Tongue (tissue), 1 donor: ENCODE measurements at regions not wholly inside any gene's neighbourhood (a gene's known extent, or its start where the extent isn't known, plus 50 kb on each side); places are given as distances from the start of the nearest gene placed in this dataset.
"Not testable (repeated sequence)": the region's sequence is repeated elsewhere in the genome, so short reads cannot be mapped to it uniquely, and the experiment has no call there.

Experiments used
- DNase-seq: peaks from one replicate; pipeline ENCODE4 v3.0.0-alpha.2; 2015

DNA sequence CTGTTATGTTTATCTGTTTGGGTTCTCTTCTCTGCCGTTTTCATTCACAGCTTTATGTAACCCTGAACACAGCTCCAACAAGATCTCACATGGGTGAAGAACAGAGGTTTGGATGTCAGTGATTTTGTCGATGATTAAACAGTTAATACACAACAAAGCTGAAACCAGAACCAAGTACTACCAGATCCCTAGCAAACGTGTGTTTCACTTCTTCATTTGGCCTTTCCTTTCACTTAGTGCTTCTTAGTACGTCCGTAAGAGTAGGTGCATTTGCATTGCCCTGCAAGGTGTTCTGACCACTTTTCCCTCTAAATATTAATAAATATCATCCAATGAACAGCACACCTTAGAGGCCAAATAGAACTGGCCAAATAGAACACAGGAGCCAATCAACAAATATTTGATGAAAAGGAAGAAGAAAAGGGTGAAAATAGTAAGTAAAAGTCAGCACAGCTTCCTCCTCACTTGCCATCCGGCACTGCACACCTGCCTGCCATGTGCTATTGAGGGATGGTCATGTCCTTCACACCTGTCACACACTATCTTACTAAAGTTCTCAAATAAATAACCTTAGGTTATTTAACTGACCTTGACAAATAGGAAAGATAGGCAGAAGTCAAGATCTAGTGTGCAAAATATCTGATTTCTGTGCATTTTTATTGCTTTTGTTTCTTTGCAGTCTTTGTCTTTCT is 252.6 kb upstream of the ANKRD30A start:
- DNase-seq = no peak

DNA sequence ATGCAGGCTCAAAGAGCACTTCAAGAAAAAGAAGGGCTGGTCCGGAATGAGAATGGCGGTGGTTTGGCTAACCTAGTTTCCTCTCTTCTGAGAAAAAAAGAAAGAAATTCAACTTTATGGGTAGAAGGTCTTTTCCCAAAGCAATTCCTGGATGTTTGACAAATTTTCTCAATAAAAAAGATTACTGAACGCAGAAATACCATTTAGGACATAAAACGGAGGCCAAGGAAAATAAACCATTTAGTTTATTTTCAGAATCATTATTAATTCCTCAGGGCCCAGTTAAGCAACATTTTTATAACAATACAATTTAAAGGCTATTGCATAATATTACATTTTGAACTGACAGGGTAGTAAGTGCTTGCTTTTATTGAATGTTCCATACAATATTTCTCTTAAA is 284.6 kb upstream of the ANKRD30A start:
- peak; percentile 24 for DNase-seq

DNA sequence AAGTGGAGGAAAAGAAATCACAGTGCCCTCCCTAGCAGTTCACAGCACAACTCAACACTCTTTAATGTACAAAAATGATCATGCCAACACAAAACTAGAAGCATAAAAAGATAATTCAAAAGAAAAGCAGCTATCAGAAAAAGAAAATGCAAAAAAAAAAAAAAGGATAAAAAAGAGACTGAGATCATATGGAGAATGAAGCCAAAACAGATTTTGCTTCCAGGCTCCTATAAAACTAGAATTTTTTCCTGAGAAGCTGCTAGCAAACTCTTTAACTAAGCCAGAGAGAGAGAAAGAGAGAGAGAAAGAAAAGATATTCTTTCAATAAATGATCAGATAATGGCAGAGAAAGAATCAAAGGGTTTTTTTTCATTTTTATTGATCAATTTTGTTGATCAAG is 288.0 kb upstream of the ANKRD30A start:
- no peak for DNase-seq

DNA sequence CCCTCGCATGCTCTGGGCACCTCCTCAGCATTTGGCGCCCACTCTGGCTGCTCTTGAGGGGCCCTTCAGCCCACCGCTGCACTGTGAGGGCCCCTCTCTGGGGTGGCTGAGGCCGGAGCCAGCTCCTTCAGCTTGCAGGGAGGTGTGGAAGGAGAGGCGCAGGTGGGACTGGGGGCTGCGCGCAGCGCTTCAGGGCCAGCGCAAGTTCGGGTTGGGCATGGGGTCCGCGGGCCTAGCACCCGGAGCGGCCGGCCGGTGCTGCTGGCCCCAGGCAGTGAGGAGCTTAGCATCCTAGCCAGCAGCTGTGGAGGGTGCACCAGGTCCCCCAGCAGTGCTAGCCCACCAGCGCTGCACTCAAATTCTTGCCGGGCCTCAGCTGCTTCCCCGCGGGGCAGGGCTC is 305.6 kb upstream of the ANKRD30A start:
- no peak for DNase-seq

DNA sequence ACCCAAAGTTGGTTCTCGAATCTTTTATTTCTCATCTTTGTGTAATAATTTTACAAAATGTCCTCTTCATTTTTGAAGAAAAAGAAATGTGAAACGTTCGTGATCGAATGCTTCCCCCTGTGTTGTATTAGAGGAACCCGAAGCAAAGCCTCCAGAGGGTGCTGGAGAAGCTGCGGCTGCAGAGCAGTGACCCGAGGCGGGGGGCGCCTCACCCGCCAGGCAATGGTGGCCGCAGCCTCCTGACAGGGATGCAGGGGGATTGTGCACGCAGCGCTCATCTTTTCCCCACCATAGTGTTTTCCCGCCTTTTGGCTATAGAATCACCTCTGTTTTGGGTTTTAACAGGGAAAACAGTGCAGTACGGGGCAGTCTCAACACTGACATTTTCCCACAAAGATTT is 307.5 kb upstream of the ANKRD30A start:
- DNase-seq = no peak

DNA sequence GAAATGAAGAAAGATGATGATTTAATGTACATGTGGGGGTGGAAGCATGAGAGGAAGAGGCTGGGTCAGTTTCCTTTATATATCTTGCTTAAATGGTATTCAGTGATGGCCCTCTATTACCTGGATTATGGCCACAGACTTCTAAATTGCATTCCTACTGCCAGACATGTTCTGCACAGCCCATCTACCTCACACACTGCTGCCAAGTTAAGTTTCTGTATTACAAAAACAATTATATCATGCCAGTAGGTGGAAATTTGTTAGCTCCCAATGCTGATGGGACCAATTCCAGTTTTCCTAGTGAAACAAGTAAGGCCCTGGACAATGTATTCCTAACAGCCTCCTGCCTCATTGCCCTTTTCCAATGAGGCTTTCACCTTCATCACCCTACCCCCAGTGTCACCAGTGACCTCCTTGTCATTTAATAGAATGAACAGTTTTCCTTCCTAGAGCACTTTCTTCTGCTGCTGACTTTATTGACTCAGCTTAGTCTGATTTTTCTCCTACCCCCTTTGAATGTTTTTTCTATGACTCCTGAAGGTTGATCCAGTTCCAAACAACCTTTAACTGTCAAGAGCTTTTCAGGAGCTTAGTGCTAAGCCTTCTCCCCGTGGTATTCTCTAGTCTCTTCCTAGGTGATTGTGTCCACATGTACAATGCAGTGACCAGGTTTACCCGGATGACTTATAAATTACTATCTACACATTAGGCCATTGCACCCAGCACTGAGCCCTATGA is 316.6 kb upstream of the ANKRD30A start:
- DNase-seq = peak; percentile 5

DNA sequence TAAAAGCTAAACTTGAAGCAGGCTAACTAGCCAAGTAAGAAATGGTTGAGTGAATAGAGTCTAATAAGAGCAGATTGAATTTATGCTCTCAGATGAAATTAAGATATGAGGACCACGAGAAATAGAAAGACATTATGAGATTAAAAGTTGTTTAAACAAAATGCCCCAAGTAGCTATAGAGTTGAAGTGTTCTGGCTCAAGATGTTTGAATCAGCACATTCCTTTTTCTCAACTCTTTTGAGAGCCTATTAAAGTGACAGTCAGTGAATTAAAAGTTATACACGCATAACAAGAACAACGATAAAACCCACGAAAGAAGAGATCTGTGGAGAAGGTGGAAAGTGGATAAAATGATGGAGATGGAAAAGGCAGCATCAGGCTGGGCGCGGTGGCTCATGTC is 322.2 kb upstream of the ANKRD30A start:
- DNase-seq = no peak

DNA sequence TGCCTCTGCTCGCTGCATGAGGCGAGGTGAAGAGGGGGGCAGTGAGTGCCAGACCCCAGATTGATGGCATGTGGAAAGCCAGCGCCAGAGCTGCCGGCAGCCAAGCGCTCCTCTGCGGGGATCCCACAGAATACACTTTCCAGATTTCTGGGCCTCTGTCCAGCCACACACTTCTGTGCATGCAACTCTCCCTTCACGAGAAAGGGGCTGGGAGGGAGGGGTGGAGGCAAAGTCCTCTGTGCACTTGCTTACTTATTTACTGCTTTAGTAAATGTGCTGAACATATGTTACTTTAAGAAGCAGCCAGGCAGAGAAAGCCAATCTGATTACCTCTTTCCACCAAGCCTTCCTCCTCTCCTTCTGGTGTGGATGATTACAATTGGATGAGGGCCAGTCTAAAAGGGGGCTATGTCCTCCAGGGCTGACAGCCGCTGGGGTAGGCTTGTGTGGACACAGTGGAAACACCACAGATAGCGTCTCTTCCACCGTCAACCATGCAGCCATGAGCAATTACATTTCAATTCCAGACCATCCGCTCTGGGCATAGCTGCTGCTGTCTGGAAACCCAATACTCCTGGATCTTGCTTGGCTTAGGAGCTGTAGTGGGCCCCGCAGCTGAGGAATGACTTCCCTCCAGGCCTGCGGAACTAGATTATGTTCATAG is 322.8 kb upstream of the ANKRD30A start:
- DNase-seq = peak; percentile 92

DNA sequence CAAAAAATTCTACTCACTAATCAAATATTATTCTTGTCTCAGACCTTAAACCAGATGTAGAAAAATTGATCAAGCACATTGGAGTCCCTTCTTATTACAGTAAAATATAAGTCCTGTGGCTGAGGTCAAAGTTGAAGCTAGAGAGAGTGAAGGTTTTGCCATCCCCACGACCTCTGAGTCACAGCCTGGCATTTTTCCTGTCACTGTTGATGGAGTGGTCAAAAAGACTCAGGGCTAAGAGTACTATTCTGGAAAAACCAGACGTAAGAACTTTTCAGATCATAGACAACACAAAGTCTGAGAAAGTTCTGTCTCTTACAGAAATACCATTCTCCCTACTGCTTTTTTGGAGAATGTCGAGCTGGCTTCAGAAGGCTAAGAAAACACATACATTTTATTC is 323.7 kb upstream of the ANKRD30A start:
- DNase-seq = peak; percentile 14

DNA sequence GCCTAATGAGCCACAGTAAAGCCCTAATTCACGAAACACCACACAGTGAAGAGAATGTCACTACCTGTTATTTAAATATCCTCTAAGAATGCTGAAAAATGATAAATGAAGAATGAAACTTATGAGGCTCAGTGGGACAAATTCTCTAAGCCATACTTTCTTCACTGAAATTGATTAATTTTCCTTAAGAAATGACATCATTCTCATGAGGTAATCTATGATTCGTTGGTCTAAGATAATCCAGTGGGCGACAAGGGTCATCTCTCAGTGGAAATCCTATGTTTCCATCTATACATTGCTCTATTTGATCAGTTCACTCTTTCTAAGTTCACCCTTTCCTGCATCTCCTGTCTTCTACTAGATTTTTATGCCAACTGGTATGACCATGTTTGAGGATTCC is 330.4 kb upstream of the ANKRD30A start:
- no peak for DNase-seq

DNA sequence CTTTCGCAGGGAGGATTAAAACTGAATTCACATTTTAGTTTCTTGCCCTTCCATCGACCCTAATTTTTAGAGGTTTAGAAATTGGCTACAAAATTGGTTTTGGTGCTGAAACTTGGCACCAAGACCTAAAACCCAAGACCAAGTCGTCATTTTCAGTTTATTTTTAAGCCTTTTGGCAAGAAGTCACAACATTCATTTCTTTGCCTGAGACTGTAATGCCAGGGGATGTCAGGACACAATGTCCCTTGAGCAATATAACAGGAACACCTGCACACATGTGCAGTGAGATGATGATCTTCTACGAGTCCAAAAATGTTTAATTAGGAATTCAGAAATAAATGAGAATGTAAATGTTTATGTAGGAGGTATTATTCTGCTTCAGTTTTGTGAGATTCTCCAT is 335.4 kb upstream of the ANKRD30A start:
- peak; percentile 69 for DNase-seq

DNA sequence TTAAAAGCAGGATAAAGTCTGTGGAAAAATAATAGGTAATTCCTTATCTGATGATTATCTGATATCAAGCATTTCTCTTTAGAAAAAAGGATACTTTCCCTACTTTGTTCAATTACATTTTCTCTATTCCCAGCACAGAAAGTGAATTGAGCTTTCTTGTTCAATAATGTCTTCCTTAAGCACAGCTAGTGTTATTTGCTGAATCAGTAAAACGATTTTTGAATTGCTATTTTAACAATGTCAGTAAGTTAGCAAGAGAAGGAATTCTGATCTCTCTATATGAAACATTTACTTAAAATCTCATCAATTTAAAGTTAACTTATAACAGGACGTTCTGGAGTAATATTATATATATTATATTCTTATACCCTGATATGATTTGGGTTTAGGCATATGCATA is 337.2 kb upstream of the ANKRD30A start:
- DNase-seq = no peak

DNA sequence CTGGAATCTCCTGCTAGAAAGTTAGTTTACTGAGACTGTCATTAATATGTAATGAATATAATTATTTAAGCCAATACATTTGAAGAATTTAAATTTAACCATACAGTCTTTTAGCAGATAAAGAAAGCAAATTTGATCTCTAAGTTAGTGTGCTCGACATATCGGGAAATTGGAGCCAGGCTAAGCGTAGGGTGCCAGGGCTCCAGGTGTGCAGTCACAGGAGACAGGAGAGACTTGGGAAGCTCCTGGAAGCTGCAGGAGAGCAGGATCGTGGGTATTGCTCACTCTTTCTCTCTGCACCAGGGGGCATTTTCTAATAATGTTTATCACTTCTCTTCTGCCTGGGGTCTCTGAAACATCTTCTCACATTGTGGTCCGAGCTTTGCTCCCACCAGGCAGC is 342.0 kb upstream of the ANKRD30A start:
- no peak for DNase-seq

DNA sequence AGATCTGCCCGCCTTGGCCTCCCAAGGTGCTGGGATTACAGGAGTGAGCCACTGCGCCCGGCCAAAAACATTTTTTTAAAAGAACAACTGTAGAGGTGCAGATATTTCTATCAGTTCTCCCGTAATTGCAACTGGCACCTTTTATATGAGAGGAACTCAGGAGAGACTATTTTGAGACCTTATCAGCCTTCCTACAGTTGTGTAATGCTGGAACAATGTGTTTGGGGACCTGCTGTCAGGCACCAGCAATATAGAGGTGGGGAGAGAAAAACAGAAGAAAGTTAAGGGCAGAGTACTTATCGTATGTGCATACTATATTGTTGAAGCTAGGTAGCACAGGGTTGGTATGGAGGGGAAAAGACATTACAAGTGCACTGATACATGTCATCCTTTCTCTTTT is 343.8 kb upstream of the ANKRD30A start:
- no peak for DNase-seq

DNA sequence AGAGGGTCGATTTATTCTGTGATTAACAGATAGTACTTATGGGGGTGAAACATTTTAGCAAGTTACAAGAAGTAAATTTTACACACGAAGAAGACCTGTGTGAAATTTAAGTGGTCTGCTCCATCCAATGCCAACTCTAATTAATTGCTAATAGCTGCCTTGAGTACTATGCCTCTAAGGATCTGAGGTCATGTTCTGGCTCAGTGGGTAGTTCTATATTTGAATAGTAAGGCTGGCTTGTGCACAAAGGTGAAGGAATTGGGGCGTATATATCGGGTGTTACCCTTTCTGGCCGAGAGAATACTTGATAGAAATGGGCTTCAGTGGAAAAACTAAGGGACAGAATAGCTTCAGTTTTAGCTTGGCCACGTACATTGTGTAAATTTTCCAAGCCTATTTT is 345.2 kb upstream of the ANKRD30A start:
- DNase-seq = no peak

DNA sequence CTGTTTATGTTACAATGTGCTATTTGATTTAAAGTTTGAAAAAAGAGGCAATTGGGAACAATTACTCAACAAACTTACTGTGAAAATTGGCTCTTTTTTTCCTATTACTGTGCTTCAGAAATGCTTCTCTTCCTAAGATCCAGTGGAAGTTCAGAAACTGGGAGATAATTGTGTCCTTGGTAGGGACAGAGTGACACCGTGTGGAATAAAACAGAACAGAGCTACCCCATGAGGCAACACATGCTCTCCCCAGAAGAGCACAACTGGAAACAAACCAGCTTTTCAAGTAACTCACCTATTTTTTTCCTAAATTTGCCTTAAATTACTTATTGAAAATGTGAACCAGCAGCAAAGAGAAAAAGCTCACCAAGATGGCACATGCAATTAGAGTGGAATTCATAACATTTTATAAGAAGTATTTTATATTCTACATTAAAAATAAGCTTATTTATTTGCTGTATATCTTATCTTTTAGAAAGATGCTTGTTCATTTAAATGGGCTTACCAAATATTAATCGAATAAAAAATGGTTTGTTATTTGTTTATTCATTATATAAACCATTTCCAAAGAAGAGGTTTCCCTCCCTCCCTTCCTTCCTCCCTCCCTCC is 346.1 kb upstream of the ANKRD30A start:
- peak; percentile 90 for DNase-seq

DNA sequence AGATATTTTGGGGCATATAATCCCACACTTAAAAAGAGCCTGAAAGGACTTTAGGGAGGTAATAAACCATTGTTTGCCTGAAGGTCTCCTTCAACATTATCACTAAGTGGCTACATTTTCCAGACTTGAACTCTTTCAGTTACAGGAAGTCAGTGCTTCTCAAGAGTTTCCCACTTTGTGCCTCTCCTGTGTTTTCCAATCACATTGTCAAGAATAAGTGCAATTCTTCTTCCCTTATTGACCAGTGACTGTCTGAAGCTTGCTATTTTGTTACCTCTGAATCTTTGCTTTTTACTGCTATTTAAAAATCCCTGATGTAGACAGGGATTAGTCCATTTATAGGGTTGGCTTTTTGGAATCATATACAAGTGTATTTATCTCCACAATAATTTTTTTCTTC is 346.7 kb upstream of the ANKRD30A start:
- DNase-seq = peak; percentile 10

DNA sequence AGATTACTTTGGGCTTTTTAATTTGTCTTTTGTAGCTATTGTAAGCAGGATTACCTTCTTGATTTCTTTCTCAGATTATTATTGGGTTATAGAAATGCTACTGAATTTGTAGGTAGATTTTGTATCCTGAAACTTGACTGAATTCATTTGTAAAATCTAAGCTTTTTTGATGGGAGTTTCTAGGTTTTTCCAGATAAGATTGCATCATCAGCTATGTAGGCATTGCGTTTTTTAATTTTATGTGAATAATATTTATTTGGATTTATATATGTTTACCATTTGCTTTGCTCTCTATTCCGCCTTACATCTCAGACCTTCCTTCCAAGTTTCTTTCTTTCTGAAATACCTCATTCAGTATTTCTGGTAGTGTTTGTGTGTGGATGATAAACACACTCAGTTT is 351.7 kb upstream of the ANKRD30A start:
- no peak for DNase-seq

DNA sequence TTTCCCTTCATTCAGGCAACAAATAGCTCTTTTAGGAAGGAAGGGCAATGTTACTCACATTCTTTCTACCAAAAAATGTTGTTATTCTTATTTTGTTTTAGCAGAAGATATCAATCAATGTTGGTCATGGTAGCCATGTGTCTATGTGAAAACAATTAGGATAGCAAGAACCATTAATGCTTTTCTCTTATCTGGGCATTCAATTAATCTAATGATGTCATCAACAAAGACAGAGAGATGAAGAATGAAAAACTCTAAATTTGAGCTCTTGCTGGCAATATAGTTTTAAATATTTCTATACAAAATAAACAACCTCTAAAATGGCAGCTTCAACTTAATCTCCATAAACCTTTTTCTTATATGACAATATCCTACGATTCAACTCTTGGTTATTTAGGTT is 353.7 kb upstream of the ANKRD30A start:
- no peak for DNase-seq

DNA sequence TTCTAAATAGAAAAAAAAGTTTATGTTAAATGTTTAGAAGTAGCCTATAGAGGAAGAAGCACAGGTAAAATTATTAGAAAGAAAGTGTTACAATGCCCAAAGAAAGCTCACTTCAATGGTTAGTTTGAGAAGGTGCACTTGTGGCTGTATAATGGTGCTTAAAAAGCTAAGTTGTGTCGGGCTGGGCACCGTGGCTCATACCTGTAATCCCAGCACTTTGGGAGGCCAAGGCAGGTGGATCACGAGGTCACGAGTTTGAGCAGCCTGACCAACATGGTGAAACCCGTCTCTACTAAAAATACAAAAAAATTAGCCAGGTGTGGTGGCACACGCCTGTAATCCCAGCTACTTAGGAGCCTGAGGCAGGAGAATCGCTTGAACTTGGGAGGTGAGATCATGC is 355.7 kb upstream of the ANKRD30A start:
- not testable (repeated sequence) for DNase-seq

DNA sequence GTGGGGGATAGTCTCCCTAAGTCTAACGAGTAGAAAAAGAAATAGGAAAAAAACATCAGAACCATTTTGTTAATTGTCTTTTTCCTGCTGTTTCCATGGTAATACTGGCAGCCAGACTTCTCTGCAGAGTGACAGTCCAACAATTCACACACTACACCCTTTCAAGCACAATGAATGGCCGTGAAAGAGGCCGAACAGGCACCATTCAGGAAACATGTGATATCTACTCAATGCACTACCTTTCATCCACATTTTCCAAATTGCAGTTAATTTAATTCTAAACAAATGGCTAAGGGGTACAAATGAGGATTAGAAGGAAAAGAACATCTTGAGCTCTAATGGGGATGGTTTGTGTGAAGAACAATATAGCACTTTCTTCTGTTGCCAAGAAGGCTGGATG is 358.5 kb upstream of the ANKRD30A start:
- peak; percentile 57 for DNase-seq

DNA sequence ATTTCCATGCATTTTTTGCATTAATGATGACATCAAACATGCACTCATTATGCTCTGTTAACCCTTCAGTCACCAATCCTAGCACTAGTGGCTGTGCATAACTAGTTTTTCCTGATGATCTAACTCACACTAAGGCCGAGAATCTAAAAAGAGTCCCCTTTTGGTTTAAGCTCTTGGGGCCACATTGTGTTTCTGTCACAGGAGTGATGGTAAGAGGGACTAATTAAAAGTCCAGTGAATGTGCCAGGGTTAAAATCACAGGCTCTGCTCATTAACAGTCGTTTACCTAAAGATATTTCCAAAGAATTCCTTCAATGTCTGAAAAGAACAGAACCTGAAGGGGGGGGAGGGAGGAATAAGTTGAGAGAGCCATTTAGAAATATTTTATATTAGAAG is 359.0 kb upstream of the ANKRD30A start:
- no peak for DNase-seq

DNA sequence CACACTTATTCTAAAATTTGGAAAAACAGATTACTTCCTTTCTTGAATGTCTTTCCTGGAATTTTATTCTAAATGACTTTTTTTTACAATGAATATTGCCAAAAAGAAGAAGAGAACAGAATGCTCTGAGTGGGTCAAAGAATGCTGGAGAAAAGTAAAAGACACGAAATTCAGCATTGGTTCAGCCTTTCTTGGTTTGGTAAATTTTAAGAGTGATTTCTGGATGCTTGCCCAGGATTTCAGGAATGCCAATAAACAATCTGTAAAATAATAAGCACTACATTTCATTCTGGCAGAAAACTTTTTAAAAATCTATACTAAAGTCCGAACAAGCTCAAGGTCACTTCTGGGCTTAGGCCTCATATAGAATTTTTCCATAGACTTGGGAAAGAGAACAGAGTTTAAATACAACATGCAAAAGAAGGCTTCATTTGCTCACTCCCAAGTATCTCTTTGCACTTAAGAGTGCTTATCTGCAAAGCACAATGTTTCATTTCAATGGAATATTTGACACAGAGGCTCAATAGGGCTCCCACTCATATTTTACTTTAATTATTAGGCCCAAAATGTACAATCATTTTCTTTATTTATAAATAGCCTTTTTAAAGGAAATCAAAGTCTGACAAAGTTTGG is 359.5 kb upstream of the ANKRD30A start:
- DNase-seq = peak; percentile 54
